Hematopoietic multipotent progenitor cell (in vitro differentiated cells): ENCODE measurements at regions not wholly inside any gene's neighbourhood (a gene's known extent, or its start where the extent isn't known, plus 50 kb on each side); places are given as distances from the start of the nearest gene placed in this dataset.

Experiments used
- DNase-seq, 3 donors: peaks; one replicate each; pipeline ENCODE4 v3.0.0-alpha.2; 2011 to 2015; ENCODE audit warnings: low read depth in 2 of 3, low spot score in 2 of 3

DNA sequence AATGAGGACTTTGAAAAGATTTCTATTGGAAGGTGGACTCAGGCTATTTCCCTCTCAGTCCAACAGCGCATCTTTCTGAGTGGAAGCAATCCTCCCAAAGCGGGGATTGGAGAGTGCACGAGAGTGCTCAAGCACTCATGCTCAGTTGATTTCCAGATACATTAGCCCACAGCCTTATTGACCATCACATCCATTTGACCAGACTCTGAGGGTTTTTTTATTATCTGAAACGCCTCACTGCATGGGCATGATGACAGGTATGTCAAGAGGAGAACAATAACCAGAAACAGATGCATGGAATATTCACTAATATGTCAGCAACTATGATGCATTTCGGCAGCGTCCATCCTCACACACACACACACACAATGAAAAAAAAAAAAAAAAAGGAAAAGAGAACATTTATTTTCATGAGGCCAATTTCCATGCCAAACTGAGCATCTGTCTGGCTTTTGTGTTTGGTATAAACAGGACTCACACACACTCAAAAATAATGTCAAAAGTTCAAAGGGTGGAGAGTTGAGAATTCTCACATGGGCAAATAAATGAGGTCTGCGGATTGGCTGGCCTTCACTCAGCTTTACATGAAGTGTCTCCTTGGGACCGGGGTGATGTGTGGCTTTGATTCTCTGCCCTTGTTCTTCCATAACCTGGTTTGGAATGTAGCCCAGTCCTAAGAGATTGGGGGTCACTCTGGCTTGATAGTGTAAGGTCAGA, 371.6 kb downstream of the MCTP2 start:
- no peak for DNase-seq

DNA sequence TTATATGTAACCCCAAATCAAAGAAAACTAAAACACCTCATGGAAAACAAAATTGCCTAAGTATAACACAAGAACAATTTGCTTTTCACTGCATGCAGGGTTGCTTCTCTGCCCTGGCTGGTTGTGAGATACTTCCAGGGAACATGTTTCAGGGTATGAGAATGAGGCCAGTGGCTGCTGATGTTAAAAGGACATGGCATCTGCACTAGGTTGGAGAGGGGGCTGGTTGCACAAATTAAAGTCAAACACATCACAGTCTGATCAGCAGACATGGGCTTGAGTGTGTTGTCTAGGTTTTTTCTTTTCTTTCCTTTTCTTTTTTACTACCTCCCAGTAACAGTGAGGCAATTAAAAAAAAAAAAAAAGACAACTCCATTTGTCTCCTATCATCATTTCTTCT, 374.9 kb downstream of the MCTP2 start:
- no peak for DNase-seq

DNA sequence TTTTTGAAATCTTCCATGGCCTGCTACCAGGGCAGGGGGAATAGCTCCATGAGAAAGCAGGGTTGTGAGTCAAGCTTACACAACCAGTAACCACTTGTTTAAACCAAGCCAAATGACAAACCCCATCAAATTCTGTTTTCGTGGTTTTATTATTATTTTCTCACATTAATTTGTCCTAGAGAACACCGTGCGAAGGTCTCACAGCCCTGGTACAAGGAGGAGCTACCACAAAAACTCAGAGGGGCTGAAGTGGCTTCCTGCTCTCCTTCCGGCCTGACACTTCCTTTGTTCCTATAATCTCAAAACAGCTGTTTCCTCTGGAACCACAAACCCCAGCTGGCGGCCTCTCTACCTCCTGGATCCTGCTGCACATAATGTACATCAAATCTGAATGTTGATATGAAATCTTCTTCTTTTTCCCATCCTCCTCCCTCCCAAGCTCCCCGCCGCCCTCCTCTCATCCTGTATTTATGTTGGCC, 375.9 kb downstream of the MCTP2 start:
- DNase-seq = peak in 2 of 3 donors; percentile 88 to 96

DNA sequence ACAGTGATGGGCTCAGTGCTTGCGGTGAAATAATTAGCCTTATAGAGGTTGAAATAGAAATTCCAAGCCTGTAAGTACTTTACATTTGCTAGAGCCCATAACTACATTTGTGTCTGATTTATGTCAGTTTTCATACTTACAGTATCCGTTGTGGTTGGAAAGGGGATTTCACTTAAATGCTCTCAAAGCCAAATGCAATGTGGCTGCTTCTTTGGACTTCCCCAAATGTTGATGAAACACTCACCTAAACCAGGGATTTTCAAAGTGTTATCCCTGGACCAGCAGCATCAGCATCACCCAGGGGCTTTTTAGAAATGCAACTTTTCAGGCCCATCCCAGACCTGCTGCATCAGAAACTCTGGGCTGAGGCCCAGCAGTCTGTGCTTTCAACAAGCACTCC, 378.7 kb downstream of the MCTP2 start:
- peak in 2 of 3 donors; percentile 63 to 75 for DNase-seq

DNA sequence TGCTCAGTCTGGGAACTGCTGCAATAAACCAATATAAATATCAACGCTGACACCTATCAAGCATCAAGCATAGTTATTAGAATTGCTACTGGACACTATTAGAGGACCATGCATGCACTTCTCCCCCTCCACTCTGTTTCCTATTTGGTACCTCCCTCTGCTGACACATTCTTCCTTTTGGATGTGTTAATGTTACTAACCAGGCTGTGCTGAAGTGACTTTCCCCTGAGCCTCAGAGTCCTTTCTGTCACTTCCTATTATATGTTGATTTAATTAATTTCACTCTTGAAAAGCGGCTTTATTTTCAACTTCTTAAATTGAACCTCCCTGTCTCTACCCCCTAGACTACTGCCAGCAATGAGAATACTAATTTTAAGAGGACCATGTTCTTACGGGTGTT, 379.1 kb downstream of the MCTP2 start:
- DNase-seq = no peak

DNA sequence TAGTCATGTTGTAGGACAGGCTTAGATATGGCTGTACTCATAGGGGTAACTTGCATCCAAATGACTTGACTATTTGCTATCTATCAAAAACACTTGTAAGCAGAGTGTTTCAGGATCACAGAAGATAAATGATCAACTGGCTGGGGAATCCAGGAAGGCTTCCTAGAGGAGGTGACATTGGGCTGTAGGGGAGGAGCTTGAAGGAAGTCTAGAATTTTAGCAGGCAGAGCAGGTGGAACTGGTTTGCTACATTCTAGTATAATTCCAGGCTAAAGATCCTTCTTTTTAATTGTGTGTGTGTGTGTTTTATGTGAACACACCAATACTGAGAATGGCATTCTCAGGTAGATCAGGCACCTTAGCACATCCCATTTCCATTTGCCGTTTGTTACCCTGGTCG, 380.3 kb downstream of the MCTP2 start:
- DNase-seq = no peak

DNA sequence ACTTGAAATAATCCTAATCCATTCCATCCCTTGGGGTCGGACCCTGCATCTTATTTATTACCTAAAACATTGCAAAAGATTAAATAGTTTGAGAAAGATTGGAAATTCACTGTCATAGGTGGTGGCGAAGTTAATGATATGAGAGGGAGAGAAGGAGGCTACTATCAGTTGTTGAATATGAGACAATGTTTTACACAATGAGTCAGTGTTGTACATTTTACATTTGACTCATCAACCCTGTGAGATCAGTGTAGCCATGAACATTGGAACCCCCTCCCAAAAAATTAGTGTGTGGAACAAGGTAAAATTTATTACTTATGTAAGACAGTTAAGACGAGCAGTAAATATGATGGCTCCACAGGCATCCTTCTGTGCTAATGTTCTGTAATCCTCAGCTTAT, 384.3 kb downstream of the MCTP2 start:
- DNase-seq = no peak

DNA sequence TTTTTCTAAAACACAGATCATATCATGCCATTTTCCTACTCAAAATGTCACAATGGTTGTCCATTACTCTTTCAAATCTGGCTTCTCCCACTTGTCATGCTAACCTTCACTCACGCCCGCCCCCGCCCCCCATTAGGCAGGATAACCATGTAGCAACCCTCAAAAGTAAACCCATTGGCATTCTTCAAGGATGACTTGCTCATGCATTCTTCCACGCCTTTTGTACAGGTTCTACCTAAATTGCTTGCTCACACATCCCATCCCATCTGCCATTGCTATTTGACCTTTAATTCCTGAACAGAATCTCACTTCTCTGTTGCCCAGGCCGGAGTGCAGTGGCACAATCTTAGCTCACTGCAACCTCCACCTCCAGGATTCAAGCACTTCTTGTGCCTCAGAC, 389.3 kb downstream of the MCTP2 start:
- DNase-seq = no peak

DNA sequence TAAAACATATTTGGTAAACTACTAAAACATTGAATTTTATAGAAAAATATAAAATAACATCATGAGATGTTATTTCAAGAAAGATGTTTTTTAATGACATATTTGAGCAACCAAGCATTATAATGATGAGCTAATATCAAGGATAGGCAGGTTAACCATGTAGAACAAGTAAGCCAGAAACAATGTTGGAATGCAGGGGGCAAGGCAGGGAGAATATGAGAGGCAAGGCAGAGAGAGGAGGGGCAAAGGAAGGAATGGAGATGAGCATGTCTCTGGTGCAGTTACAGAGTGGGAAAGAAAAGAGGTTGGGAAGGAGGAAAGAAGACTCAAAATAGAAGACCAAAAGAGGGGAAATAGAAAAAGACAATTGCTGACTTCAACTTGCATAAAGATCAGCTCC, 390.4 kb downstream of the MCTP2 start:
- DNase-seq = no peak

DNA sequence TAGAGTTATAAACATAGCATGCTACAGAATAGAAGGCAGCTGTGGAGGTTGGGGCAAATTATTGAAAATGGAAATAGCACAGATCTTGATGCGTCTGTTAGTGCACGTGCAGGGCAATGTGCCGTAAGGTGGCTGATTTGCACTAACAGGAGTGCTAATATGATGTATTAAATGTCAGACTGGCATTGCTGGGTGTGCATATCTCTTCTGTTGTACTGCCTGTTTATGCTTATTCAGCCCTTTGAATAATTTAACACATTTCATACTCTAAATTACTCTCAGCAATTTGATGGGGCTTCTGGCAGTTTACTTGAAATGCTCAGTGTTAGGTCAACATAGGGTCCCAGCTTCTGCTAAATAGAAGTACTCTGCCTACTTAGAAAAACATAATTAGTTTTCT, 395.6 kb downstream of the MCTP2 start:
- DNase-seq = no peak

DNA sequence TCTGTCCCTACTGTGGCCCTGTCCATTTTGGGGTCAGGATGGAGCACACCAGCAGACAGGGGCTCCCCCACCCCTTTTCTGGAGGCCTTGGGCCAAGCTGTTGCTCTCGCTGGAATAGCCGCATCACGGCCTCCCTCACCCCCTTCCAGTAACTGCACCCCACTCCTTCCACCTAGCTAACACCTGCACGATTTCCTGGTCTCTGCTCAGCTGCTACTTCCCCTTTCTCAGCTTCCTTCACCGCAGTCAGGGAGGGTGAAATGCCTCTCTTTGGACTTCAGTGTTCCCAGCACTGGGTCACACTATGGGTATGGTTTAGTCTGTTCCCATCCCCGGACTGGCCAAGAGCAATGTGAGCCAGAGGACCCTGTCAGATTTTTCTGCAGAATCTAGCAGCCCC, 400.2 kb downstream of the MCTP2 start:
- DNase-seq = peak in 2 of 3 donors; percentile 36 to 70

DNA sequence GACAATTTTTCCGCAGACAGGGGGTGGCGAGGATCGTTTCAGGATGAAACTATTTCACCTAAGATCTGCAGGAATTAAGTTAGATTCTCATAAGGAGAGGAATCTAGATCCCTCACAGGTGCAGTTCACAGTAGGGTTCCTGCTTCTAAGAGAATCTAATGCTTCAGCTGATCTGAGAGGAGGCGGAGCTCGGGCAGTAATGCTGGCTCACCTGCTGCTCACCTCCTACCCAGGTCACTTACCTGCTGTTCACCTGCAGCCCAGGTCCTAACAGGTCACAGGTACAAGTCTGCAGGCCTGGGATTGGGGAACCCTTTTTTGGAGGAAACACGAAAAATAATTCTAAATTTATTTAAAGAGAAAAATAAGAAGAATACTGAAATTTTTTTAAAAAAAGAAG, 406.8 kb downstream of the MCTP2 start:
- no peak for DNase-seq

DNA sequence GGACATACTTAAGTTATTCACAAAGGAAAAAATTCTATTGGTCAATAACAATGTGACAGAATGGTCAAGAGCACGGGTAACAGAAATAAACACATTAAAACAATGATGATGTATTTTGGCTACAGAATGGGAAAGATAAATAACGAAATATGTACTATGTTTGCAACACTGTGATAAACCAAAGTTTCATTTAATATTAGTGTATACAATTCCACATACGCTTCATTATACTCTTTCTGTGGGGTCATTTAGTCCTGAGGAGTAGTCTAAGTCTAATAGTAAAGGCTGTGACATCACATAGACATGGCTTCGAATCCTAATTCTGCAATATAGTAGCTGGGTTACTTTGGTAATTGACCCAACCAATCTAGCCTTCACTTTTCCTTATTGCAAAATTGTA, 408.3 kb downstream of the MCTP2 start:
- DNase-seq = no peak

DNA sequence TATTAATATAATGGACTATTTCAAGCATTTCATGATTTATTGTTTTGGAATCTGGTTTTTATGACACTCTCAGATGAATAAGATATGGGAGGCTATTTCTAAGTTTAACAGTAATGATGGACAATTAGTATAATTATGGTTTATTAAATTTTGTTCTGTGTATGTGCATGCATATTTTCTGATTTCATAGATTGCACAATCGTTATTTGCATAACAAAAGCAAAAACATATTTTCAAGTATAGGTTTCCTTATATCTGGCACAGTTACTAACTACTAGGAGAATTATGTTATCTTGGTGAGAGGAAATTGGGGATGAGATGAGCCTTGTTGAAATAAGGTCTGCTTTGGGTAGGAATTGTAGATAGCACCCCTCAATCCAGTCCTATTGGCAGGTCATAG, 413.1 kb downstream of the MCTP2 start:
- DNase-seq = no peak

DNA sequence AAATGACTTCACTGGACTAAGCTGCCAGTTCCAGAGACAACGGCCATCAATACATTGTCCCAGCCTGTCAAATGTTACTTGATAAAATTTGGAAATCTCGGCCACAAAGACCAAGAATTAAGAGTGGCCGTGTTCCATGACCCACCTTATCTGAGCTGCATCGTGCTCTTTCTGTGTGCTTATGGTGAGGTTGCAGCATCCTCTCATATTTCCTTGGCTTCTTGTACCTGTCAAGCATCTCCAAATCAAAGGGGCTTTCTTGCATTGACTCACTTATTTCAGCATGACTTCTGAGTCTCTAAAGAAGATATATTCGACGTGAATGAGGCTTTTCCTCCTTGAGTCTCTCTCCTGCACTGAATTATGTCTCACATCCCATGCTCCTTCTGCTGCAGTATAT, 421.7 kb downstream of the MCTP2 start:
- DNase-seq = no peak

DNA sequence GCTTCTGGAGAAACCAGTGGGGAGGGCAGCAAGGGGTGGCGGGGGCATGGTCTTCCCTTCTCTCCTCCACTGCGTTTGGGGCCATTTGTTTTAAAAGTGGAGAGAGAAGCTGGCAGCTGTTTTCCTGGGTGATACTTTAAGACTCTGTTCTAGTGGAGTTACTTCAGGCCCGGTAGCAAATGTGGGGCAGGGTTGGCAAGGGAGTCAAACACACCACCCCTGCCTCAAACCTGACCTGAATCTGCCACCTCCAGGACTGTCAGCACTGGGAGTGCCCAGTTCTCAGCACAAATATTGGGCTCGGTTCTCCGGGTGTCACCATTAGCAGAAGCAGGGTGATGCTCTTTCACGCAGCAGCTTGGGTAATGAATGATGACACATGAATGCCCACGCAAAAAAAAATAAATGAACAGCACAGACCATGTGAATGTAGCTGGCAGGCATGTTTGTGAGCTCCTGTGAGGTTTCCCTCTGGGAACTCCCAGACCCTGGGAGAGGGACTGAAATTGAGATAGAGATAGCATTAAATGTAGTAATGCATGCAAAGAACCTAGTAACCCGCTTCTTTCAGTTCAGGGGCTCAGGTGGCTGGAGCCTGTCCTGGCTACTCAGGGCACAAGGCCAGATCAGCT, 424.0 kb downstream of the MCTP2 start:
- DNase-seq = no peak

DNA sequence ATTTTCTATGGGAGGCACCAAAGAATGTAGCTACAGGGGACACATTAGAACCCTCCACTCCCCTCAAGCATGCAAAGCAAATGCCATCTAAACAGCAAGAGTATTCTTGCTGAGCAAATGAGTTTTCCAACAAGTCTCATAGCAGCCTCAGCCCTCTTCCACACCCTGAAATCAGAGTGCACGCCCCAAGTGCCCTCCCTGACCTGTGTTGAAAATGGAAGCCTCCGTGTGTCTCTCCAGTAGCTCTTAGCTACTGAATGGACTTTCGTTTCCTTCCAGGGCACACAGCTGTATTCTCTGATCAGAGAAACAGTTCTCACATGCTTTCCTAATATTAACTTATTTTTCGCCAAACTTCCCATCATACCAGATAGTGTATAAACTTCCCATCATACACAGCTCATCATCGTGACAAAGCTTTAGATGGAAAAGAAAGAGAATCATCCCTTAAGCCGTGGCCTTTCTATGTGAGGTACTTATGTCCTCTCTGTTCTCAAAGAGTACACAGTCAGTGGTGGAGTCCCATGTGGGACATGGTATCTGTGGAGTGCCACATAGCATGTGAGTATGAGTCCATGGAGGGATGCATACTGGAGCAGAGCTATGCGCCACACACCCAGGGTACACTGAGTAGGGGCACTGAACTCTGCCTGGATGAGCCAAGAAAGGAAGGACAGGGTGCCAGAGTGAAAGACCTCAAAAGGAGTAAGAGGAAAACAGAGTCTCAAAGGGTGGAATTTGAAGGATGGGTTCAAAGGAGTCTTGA, 434.5 kb downstream of the MCTP2 start:
- no peak for DNase-seq

DNA sequence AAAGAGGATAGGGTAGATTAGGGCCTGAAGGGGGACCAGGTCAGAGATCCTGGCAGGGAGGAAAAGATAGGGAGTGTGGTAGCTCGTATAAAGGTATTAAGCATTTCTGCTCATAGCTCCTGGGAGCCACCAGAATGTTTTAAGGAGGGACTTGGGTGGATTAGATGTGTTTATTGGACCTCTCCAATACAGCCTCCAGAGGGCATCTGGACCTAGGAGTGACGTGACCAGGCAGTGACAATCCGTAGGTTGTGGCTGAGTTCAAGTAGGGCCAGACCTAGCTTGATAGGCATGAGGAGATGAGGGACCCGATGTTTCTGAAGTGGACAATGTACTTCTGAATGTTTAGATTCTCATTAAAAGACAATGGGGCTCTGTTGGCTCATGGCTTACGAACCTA, 435.2 kb downstream of the MCTP2 start:
- DNase-seq = no peak

DNA sequence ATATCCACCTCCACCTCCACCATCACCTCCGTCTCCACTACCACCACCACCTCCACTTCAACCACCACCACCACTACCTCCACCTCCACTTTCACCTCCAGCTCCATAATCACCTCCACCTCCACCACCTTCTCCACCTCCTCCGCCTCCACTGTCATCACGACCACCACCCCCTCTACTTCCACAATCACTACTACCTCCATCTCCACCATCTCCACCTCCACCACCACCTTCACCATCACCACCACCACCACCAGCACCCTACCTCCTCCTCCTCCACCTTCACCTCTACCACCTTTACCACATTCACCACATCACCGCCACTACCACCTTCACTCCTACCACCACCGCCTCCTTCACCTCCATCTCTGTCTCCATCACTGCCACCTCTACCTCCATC, 435.7 kb downstream of the MCTP2 start:
- DNase-seq = no peak

DNA sequence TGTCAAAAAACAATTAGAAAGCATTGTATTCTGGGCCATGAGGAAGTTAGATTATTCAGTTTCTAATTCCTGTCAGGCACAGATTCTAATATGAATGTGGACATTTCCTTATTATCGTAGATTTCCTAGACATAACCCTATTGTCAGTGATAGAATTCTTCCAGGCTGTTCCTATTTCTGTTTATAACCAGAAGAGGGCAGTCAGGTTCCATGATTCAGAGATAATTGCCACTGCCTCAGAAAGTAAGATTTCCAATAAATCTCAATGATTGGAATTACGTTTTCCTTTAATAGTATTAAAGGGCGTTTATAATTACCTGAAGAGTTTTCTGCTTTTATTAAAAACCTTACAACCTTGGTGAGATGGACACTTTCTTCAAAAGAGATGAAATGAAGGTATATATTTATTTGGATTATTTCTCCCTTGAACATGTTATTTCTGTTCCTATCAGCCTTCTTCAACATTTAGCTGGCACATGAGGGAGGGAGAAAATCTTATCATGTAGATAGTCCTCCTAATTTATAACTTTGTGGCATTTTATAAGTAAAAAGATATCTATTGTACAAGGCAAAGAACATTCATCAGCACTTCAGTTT, 439.2 kb downstream of the MCTP2 start:
- peak in 2 of 3 donors; percentile 40 to 57 for DNase-seq

DNA sequence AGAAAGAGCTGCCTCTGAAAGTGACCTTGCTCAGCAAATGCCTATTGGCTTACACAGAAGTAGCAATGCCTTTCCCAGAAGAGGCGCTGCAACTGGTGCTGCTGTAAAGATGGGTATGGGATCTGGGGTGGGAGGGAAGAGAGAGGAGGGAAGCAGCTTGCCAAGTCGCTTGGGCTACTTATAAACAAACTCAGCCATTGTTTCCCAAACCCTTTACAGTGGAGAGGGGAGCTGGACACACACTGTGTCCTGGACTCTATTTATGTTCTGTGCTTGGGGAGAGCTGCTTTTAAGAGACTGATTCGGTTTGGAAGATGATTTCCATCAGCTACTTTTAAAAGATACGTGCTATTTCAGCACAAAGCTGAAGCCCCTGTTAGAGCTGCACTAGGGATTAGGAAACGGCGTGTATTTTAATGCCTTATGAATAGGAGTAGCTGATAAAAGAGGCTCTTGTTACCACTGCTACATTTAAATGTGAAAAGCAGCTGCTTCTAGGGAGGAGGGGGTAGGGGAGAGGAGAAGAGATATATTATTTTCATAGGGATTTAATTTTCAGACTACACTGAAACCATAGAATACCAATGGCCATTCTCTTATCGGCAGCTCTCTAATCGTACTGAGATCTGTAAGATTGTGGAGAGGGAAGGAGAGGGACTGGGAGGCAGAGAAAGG, 440.6 kb downstream of the MCTP2 start:
- no peak for DNase-seq
